B cell (primary cell): ENCODE measurements at regions not wholly inside any gene's neighbourhood (a gene's known extent, or its start where the extent isn't known, plus 50 kb on each side); places are given as distances from the start of the nearest gene placed in this dataset.

Source experiments
- ATAC-seq: fragments of 200-7000 bp; cut with Tn5 transposase; one replicate; pipeline ENCODE4 v1.10.0; 2021; ENCODE audit warnings: low read depth, mild to moderate bottlenecking, moderate number of reproducible peaks, moderate library complexity
- CTCF ChIA-PET: fragments of 350-600 bp; sonication (Branson Sonifier 250); formaldehyde crosslinking; loops from one replicate; lab custom pipeline; 2021; ENCODE audit warnings: antibody characterized with exemption, inconsistent platforms; lab: Charles Lee
- POLR2A ChIA-PET: fragments of 350-600 bp; sonication (Branson Sonifier 250); formaldehyde crosslinking; loops from one replicate; lab custom pipeline; 2021; ENCODE audit warnings: antibody characterized with exemption; lab: Charles Lee
- DNase-seq: peaks from one replicate; pipeline ENCODE4 v3.0.0; 2013
- H2AFZ ChIP-seq: 2 replicates; pipeline ENCODE4 v1.6.1; 2012; ENCODE audit warnings: mild to moderate bottlenecking, low read depth, low read length; ENCODE audit not compliant: insufficient read depth, poor library complexity, severe bottlenecking
- H3K27ac ChIP-seq, 2 donors: 1 replicate in 1 of 2; 2 replicates in 1 of 2; pipeline ENCODE4 v1.5.1; 2012 to 2013; ENCODE audit warnings: low read length in 2 of 2, mild to moderate bottlenecking in 2 of 2, moderate library complexity in 1 of 2
- H3K27me3 ChIP-seq, 4 experiments: fragments of 200-600 bp in 1 of 4; sonication (generic) in 1 of 4; replicated peaks in 1 of 4; 1 replicate in 2 of 4; 2 replicates in 2 of 4; pipeline versions ENCODE4 v1.6.1 to v1.7.0; 2013 to 2016; ENCODE audit warnings: low read length in 3 of 4, mild to moderate bottlenecking in 2 of 4, mixed read lengths in 1 of 4, moderate library complexity in 1 of 4; ENCODE audit not compliant: insufficient read depth in 4 of 4, control insufficient read depth in 3 of 4; ENCODE audit errors: control extremely low read depth in 1 of 4
- H3K36me3 ChIP-seq, 2 experiments: replicated peaks in 1 of 2; 1 replicate in 1 of 2; 2 replicates in 1 of 2; pipeline versions ENCODE4 v1.6.1 to v1.7.1; 2013; ENCODE audit warnings: low read length in 1 of 2; ENCODE audit not compliant: insufficient read depth in 2 of 2, control insufficient read depth in 1 of 2; ENCODE audit errors: control extremely low read depth in 1 of 2, extremely low read depth in 1 of 2
- H3K4me1 ChIP-seq, 2 donors: fragments of 200-600 bp in 1 of 2; sonication (generic) in 1 of 2; 1 replicate in 1 of 2; 2 replicates in 1 of 2; pipeline versions ENCODE4 v1.5.1 to v1.6.1; 2013 to 2017; ENCODE audit warnings: low read length in 2 of 2; ENCODE audit not compliant: control insufficient read depth in 2 of 2, insufficient read depth in 2 of 2
- H3K4me2 ChIP-seq: replicated peaks from 2 replicates; pipeline ENCODE3; 2012; ENCODE audit warnings: mild to moderate bottlenecking, low read depth, low read length; ENCODE audit not compliant: poor library complexity, severe bottlenecking
- H3K4me3 ChIP-seq, 5 experiments: fragments of 200-600 bp in 1 of 5; sonication (generic) in 1 of 5; 1 replicate in 3 of 5; 2 replicates in 2 of 5; pipeline versions ENCODE4 v1.5.1 to v1.7.0; 2011 to 2016; ENCODE audit warnings: low read length in 4 of 5, mild to moderate bottlenecking in 4 of 5, low read depth in 2 of 5, control low read depth in 1 of 5, moderate library complexity in 1 of 5; ENCODE audit not compliant: insufficient read depth in 1 of 5; ENCODE audit errors: control extremely low read depth in 1 of 5, extremely low read depth in 1 of 5
- H3K79me2 ChIP-seq: fragments of 200-600 bp; sonication (generic); one replicate; pipeline ENCODE4 v1.6.0; 2016; ENCODE audit warnings: low read length; ENCODE audit not compliant: control insufficient read depth, insufficient read depth
- H3K9ac ChIP-seq: fragments of 200-600 bp; sonication (generic); 2 replicates; pipeline ENCODE4 v1.6.1; 2017; ENCODE audit warnings: mild to moderate bottlenecking, low read length, moderate library complexity
- H3K9me3 ChIP-seq, 3 donors: one replicate each; pipeline versions ENCODE4 v1.6.1 to v1.7.1; 2013; ENCODE audit warnings: low read length in 2 of 3; ENCODE audit not compliant: control insufficient read depth in 2 of 3, insufficient read depth in 1 of 3; ENCODE audit errors: control extremely low read depth in 1 of 3
- H4K20me1 ChIP-seq: 2 replicates; pipeline ENCODE4 v1.6.0; 2012; ENCODE audit warnings: mild to moderate bottlenecking, low read length; ENCODE audit not compliant: insufficient read depth, control insufficient read depth, poor library complexity, severe bottlenecking
- H3K27ac Mint-ChIP-seq: one replicate; pipeline ENCODE4 v1.8.0; 2021; ENCODE audit warnings: mixed read lengths
- H3K27me3 Mint-ChIP-seq: one replicate; pipeline ENCODE4 v1.8.0; 2021; ENCODE audit warnings: mixed read lengths
- H3K4me1 Mint-ChIP-seq: one replicate; pipeline ENCODE4 v1.8.0; 2021; ENCODE audit warnings: mixed read lengths
- H3K4me3 Mint-ChIP-seq: one replicate; pipeline ENCODE4 v1.8.0; 2021; ENCODE audit warnings: mixed read lengths
- H3K9me3 Mint-ChIP-seq: one replicate; pipeline ENCODE4 v1.8.0; 2022; ENCODE audit warnings: mixed read lengths; ENCODE audit not compliant: insufficient read depth
- EZH2 ChIP-seq: IDR thresholded peaks from 2 replicates; pipeline ENCODE4 v1.6.1; 2012; ENCODE audit warnings: borderline replicate concordance, low read depth, mild to moderate bottlenecking, moderate library complexity, low read length; ENCODE audit not compliant: insufficient read depth, poor library complexity, severe bottlenecking
- WGBS: methylation state at CpG from one replicate; pipeline ENCODE4 v1.1.5; 2013; ENCODE audit warnings: missing lambda C conversion rate; ENCODE audit not compliant: insufficient coverage; 5-methylcytosine and 5-hydroxymethylcytosine counted together
- intact Hi-C: fragments of 100-400 bp; cut with micrococcal nuclease; formaldehyde crosslinking; loops from one replicate; pipeline ENCODE4 v1.10.0; 2022
- TF ChIP-seq, protein P1 (sequence below): fragments of 200-600 bp; IDR thresholded peaks from one replicate; pipeline ENCODE4 v1.8.0; 2022; ENCODE audit warnings: antibody characterized with exemption, mild to moderate bottlenecking

DNA sequence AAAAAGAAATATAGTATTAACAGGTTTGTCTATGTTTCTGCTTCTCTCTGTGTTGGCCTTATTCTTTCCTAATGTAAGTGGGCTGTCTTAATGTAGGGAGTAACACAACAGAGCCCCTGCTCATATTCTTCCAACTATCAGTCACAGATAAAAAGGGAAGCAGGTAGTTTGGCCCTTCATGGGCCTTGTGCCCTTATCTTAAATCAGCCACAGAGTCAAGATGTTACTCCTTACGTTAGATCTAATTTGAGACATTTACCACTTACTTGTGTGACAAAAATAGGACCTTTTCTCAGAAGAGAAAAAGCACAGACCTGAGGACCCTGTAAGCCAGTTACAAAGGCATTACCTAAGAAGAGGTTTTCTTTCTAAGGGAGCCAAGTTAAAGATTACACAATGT lies 589.0 kb downstream of the GRXCR1 start:
- H3K4me1 Mint-ChIP-seq = no peaks in the 10 kb centered on the region
- Histone ChIP-seq H3K36me3 (no peaks in the 10 kb centered on the region), H4K20me1 (no peaks in the 10 kb centered on the region), H3K79me2 (no peaks in the 10 kb centered on the region), H3K9ac (no peak overlapping the region), H3K4me3 (no peak overlapping the region), H3K9me3 (no peaks in the 10 kb centered on the region), H3K27me3 (no peaks in the 10 kb centered on the region), H2AFZ (no peak overlapping the region), H3K27ac (no peak overlapping the region), H3K4me2 (no peak overlapping the region), H3K4me1 (no peaks in the 10 kb centered on the region)
- H3K27ac Mint-ChIP-seq = no peak overlapping the region
- no peak overlapping the region for H3K4me3 Mint-ChIP-seq
- CTCF ChIA-PET = no interaction called here
- no peaks in the 10 kb centered on the region for H3K27me3 Mint-ChIP-seq
- intact Hi-C loops = no loop called here
- no peak for DNase-seq
- POLR2A ChIA-PET = no interaction called here
- no peak for ATAC-seq
- no peaks in the 10 kb centered on the region for H3K9me3 Mint-ChIP-seq
- no peak for TF ChIP-seq EZH2
- TF ChIP-seq, protein P1, sequence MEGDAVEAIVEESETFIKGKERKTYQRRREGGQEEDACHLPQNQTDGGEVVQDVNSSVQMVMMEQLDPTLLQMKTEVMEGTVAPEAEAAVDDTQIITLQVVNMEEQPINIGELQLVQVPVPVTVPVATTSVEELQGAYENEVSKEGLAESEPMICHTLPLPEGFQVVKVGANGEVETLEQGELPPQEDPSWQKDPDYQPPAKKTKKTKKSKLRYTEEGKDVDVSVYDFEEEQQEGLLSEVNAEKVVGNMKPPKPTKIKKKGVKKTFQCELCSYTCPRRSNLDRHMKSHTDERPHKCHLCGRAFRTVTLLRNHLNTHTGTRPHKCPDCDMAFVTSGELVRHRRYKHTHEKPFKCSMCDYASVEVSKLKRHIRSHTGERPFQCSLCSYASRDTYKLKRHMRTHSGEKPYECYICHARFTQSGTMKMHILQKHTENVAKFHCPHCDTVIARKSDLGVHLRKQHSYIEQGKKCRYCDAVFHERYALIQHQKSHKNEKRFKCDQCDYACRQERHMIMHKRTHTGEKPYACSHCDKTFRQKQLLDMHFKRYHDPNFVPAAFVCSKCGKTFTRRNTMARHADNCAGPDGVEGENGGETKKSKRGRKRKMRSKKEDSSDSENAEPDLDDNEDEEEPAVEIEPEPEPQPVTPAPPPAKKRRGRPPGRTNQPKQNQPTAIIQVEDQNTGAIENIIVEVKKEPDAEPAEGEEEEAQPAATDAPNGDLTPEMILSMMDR = no peak
- WGBS = 33% methylated on average over 1 of the region's 1 CpG

DNA sequence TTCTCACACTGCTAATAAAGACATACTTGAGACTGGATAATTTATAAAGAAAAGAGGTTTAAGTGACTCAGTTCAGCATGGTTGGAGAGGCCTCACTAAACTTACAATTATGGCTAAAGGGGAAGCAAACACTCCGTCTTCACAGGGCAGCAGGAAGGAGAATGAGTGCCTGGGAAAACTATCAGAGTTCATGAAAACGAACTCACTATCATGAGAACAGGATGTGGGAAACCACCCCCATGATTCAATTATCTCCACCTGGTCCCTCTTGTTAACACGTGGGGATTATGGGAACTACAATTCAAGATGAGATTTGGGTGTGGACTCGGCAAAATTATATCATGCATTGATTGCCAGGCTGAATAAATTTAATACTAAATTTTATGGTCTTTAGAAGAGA lies 592.7 kb downstream of the GRXCR1 start:
- POLR2A ChIA-PET = no interaction called here
- ATAC-seq (no peak), DNase-seq (no peak)
- Histone ChIP-seq H4K20me1 (no peaks in the 10 kb centered on the region), H3K27ac (no peak overlapping the region), H3K9ac (no peak overlapping the region), H3K79me2 (no peaks in the 10 kb centered on the region), H2AFZ (no peak overlapping the region), H3K27me3 (no peaks in the 10 kb centered on the region), H3K36me3 (no peaks in the 10 kb centered on the region), H3K4me3 (no peak overlapping the region), H3K9me3 (no peaks in the 10 kb centered on the region), H3K4me2 (no peak overlapping the region), H3K4me1 (no peaks in the 10 kb centered on the region)
- no peaks in the 10 kb centered on the region for H3K27me3 Mint-ChIP-seq
- no CpG with 5 or more reads among the region's 4 CpGs for WGBS
- no peak overlapping the region for H3K27ac Mint-ChIP-seq
- TF ChIP-seq, protein P1 = no peak
- TF ChIP-seq EZH2 = no peak
- no peaks in the 10 kb centered on the region for H3K4me1 Mint-ChIP-seq
- H3K9me3 Mint-ChIP-seq = no peaks in the 10 kb centered on the region
- H3K4me3 Mint-ChIP-seq = no peak overlapping the region
- intact Hi-C loops = no loop called here
- CTCF ChIA-PET = no interaction called here
